ENCODE measurements at regions not wholly inside any gene's neighbourhood (a gene's known extent, or its start where the extent isn't known, plus 50 kb on each side); places are given as distances from the start of the nearest gene placed in this dataset.

GRCh38 chr2:195044801-195045200 is 612.2 kb upstream of the SLC39A10 start:
- H3K79me1 ChIP-seq (ENCODE audit: low read depth, low read length) = no peaks in the 10 kb centered on the region
- TF ChIP-seq ATF3 (IDR thresholded peaks at IDR 0.05; ENCODE audit: insufficient read depth, low read depth, low read length) = no peak
- no peak for TF ChIP-seq NRF1 (IDR thresholded peaks at IDR 0.05; ENCODE audit: low read depth, low read length)
- no peak for TF ChIP-seq NANOG (IDR thresholded peaks at IDR 0.05; ENCODE audit: insufficient read depth, low read depth, low read length, poor library complexity, severe bottlenecking)
- no peak for TF ChIP-seq CTBP2 (IDR thresholded peaks at IDR 0.05; ENCODE audit: borderline replicate concordance, insufficient read depth, insufficient read length, low read length)
- no peak for TF ChIP-seq GABPA (IDR thresholded peaks at IDR 0.05; ENCODE audit: borderline replicate concordance, insufficient read depth, low read length)
- no peak for TF ChIP-seq SIN3A (conservative IDR thresholded peaks at IDR 0.05 in 1 of 2, IDR thresholded peaks at IDR 0.05 in 1 of 2; ENCODE audit: low read depth in 1 of 2, low read length in 2 of 2)
- no peak for TF ChIP-seq ASH2L (IDR thresholded peaks at IDR 0.05; ENCODE audit: low read length)
- TF ChIP-seq TEAD4 (IDR thresholded peaks at IDR 0.05; ENCODE audit: low read depth, low read length) = no peak
- no peak for TF ChIP-seq CREB1 (IDR thresholded peaks at IDR 0.05)
- TF ChIP-seq SP4 (IDR thresholded peaks at IDR 0.05; ENCODE audit: low read length) = no peak
- TF ChIP-seq YY1 (IDR thresholded peaks at IDR 0.05; ENCODE audit: low read depth, low read length) = no peak
- no peak for TF ChIP-seq RNF2 (IDR thresholded peaks at IDR 0.05; ENCODE audit: borderline replicate concordance, low read depth, low read length, missing control alignments, poor library complexity, severe bottlenecking)
- no peak for TF ChIP-seq FOSL1 (IDR thresholded peaks at IDR 0.05; ENCODE audit: insufficient read depth, low read depth, low read length)
- H2BK120ac ChIP-seq (replicated peaks; ENCODE audit: low read depth, low read length) = no peak overlapping the region
- no peak overlapping the region for H3K14ac ChIP-seq (ENCODE audit: insufficient read length)
- POLR2A ChIA-PET (ENCODE audit: partially characterized antibody) = no interaction called here
- H3K4me2 ChIP-seq (ENCODE audit: insufficient read depth in 1 of 2, low read depth in 2 of 2, low read length in 2 of 2) = no peak overlapping the region
- H3K9me3 ChIP-seq (ENCODE audit: insufficient read depth in 2 of 2, low read depth in 1 of 2, low read length in 1 of 2) = no peaks in the 10 kb centered on the region
- no peak overlapping the region for H4K8ac ChIP-seq (ENCODE audit: extremely low read depth, insufficient read depth, low read length)
- H3K56ac ChIP-seq (replicated peaks; ENCODE audit: insufficient read length, low read depth, low read length) = no peak overlapping the region
- H4K20me1 ChIP-seq (replicated peaks in 1 of 2; ENCODE audit: control insufficient read depth in 1 of 2, insufficient read depth in 2 of 2, low read length in 2 of 2) = no peaks in the 10 kb centered on the region
- H3K23me2 ChIP-seq (ENCODE audit: low read depth, low read length) = no peaks in the 10 kb centered on the region
- no peak overlapping the region for H3K4ac ChIP-seq (replicated peaks; ENCODE audit: insufficient read length, low read depth, low read length)
- FAIRE-seq = no peak
- 96% methylated on average over 1 of the region's 1 CpG; no CpG with 5 or more reads in 1 of the 2 experiments for WGBS, 2 experiments (ENCODE audit: extremely low coverage in 1 of 2, insufficient coverage in 1 of 2, insufficient read length in 1 of 2, insufficient replicate concordance in 2 of 2, low coverage in 1 of 2, low lambda C conversion rate in 2 of 2, missing lambda C conversion rate in 1 of 2)
- H3K27ac ChIP-seq (ENCODE audit: low read depth, low read length) = no peak overlapping the region
- H4K5ac ChIP-seq (ENCODE audit: insufficient read length, low read depth, low read length) = no peak overlapping the region
- H3K4me1 ChIP-seq (replicated peaks in 1 of 4; ENCODE audit: control insufficient read depth in 3 of 4, insufficient read depth in 4 of 4, low read length in 3 of 4) = peaks cover 0 to 4% (median 0%) of the 10 kb centered on the region in 4 experiments; a peak in 1 of 7 replicates
- H2BK12ac ChIP-seq (ENCODE audit: low read depth, low read length) = no peak overlapping the region
- H2BK20ac ChIP-seq (ENCODE audit: low read length) = no peak overlapping the region
- no peak overlapping the region for H2BK15ac ChIP-seq (ENCODE audit: low read length)
- no peak for DNase-seq (ENCODE audit: low read depth in 1 of 2, low spot score in 2 of 2)
- no peaks in the 10 kb centered on the region for H3K79me2 ChIP-seq (ENCODE audit: control insufficient read depth in 1 of 2, insufficient read depth in 2 of 2, low read length in 2 of 2)
- no peak overlapping the region for H3K18ac ChIP-seq (ENCODE audit: extremely low read depth, low read length)
- H3K9ac ChIP-seq (replicated peaks in 1 of 4; ENCODE audit: extremely low read depth in 1 of 4, low read depth in 3 of 4, low read length in 3 of 4) = no peak overlapping the region
- no peak overlapping the region for H3K23ac ChIP-seq (ENCODE audit: insufficient read length)
- H3K27me3 ChIP-seq (replicated peaks in 1 of 4; ENCODE audit: control insufficient read depth in 3 of 4, extremely low read depth in 1 of 4, insufficient read depth in 3 of 4, low read length in 3 of 4) = no peaks in the 10 kb centered on the region
- no peak overlapping the region for H2BK5ac ChIP-seq (ENCODE audit: low read depth, low read length)
- no peak overlapping the region for H2AFZ ChIP-seq (ENCODE audit: low read length)
- no peaks in the 10 kb centered on the region for H3K36me3 ChIP-seq (ENCODE audit: control insufficient read depth in 2 of 4, insufficient read depth in 4 of 4, low read length in 3 of 4)
- H4K91ac ChIP-seq (replicated peaks; ENCODE audit: insufficient read length, low read length) = no peak overlapping the region
- no peak overlapping the region for H2AK5ac ChIP-seq (ENCODE audit: low read depth, low read length)
- no peak overlapping the region for H3K4me3 ChIP-seq (ENCODE audit: extremely low read depth in 1 of 4, insufficient read depth in 2 of 4, low read depth in 3 of 4, low read length in 4 of 4)
- CTCF ChIA-PET (ENCODE audit: partially characterized antibody) = interaction anchor here (0.5 kb wide), 1 partner anchor 768 kb away, joined by 4 read pairs; no protein-coding TSS in a partner anchor
